ENCODE measurements at regions not wholly inside any gene's neighbourhood (a gene's known extent, or its start where the extent isn't known, plus 50 kb on each side); places are given as distances from the start of the nearest gene placed in this dataset.

GRCh38 chr18:51867767-51868166 is 472.2 kb upstream of the DCC start:
- ChIA-PET POLR2A (no interaction called here), CTCF (no interaction called here)
- TF ChIP-seq FOXM1 (IDR thresholded peaks at IDR 0.05; ENCODE audit: borderline replicate concordance) (no peak), CTBP1 (IDR thresholded peaks at IDR 0.05; ENCODE audit: borderline replicate concordance) (no peak), SUZ12 (IDR thresholded peaks at IDR 0.05) (no peak), ZNF384 (IDR thresholded peaks at IDR 0.05) (no peak), BHLHE40 (IDR thresholded peaks at IDR 0.05; ENCODE audit: borderline replicate concordance) (no peak), PKNOX1 (IDR thresholded peaks at IDR 0.05) (no peak), FOXK2 (IDR thresholded peaks at IDR 0.05) (no peak), HDGF (IDR thresholded peaks at IDR 0.05; ENCODE audit: borderline replicate concordance) (no peak), ARNT (IDR thresholded peaks at IDR 0.05) (no peak), L3MBTL2 (conservative IDR thresholded peaks at IDR 0.05) (no peak), SP1 (IDR thresholded peaks at IDR 0.05) (no peak), NFRKB (IDR thresholded peaks at IDR 0.05) (no peak), ELF4 (IDR thresholded peaks at IDR 0.05) (no peak), TARDBP (IDR thresholded peaks at IDR 0.05) (no peak), FOXA1 (IDR thresholded peaks at IDR 0.05) (no peak), LEF1 (IDR thresholded peaks at IDR 0.05; ENCODE audit: borderline replicate concordance) (no peak)
- no peak for DNase-seq (ENCODE audit: extremely low spot score)

- no peak for DNase-seq (ENCODE audit: extremely low spot score)
- ChIA-PET POLR2A (no interaction called here), CTCF (interaction anchor here (0.7 kb wide), 1 partner anchor 69 kb away, joined by 3 read pairs; no protein-coding TSS in a partner anchor)
These were observed 461.3 kb upstream of the DCC start for GRCh38 chr18:51878724-51879123.

GRCh38 chr18:51879329-51879728 is 460.7 kb upstream of the DCC start:
- no peak for TF ChIP-seq PKNOX1 (IDR thresholded peaks at IDR 0.05)
- CTCF ChIA-PET = interaction anchor here (0.7 kb wide), 1 partner anchor 69 kb away, joined by 3 read pairs; no protein-coding TSS in a partner anchor
- no peak for DNase-seq (ENCODE audit: extremely low spot score)
- POLR2A ChIA-PET = no interaction called here

More at GRCh38 chr18:51878724-51879123, 461.3 kb upstream of the DCC start:
- no peak for TF ChIP-seq CTBP1 (IDR thresholded peaks at IDR 0.05; ENCODE audit: borderline replicate concordance)
- no peak for TF ChIP-seq SP1 (IDR thresholded peaks at IDR 0.05)
- TF ChIP-seq LEF1 (IDR thresholded peaks at IDR 0.05; ENCODE audit: borderline replicate concordance) = no peak
- TF ChIP-seq BHLHE40 (IDR thresholded peaks at IDR 0.05; ENCODE audit: borderline replicate concordance) = no peak
- TF ChIP-seq ZNF384 (IDR thresholded peaks at IDR 0.05) = no peak
- TF ChIP-seq ELF4 (IDR thresholded peaks at IDR 0.05) = no peak
- TF ChIP-seq NFRKB (IDR thresholded peaks at IDR 0.05) = no peak
- TF ChIP-seq FOXM1 (IDR thresholded peaks at IDR 0.05; ENCODE audit: borderline replicate concordance) = no peak
- TF ChIP-seq TARDBP (IDR thresholded peaks at IDR 0.05) = no peak
- no peak for TF ChIP-seq ARNT (IDR thresholded peaks at IDR 0.05)
- no peak for TF ChIP-seq SUZ12 (IDR thresholded peaks at IDR 0.05)
- TF ChIP-seq PKNOX1 (IDR thresholded peaks at IDR 0.05) = no peak
- no peak for TF ChIP-seq FOXA1 (IDR thresholded peaks at IDR 0.05)

GRCh38 chr18:51881394-51881793 is 458.6 kb upstream of the DCC start:
- no peak for DNase-seq (ENCODE audit: extremely low spot score)
- TF ChIP-seq FOXA1 (IDR thresholded peaks at IDR 0.05) = no peak
- TF ChIP-seq NFRKB (IDR thresholded peaks at IDR 0.05) = no peak
- TF ChIP-seq HDGF (IDR thresholded peaks at IDR 0.05; ENCODE audit: borderline replicate concordance) = no peak
- TF ChIP-seq SP1 (IDR thresholded peaks at IDR 0.05) = no peak
- TF ChIP-seq ARNT (IDR thresholded peaks at IDR 0.05) = no peak
- no peak for TF ChIP-seq ELF4 (IDR thresholded peaks at IDR 0.05)
- no peak for TF ChIP-seq TARDBP (IDR thresholded peaks at IDR 0.05)
- TF ChIP-seq ZNF384 (IDR thresholded peaks at IDR 0.05) = no peak
- no peak for TF ChIP-seq L3MBTL2 (conservative IDR thresholded peaks at IDR 0.05)
- no peak for TF ChIP-seq LEF1 (IDR thresholded peaks at IDR 0.05; ENCODE audit: borderline replicate concordance)
- TF ChIP-seq SUZ12 (IDR thresholded peaks at IDR 0.05) = no peak
- TF ChIP-seq FOXM1 (IDR thresholded peaks at IDR 0.05; ENCODE audit: borderline replicate concordance) = no peak
- TF ChIP-seq FOXK2 (IDR thresholded peaks at IDR 0.05) = no peak
- TF ChIP-seq BHLHE40 (IDR thresholded peaks at IDR 0.05; ENCODE audit: borderline replicate concordance) = no peak
- no peak for TF ChIP-seq PKNOX1 (IDR thresholded peaks at IDR 0.05)
- TF ChIP-seq CTBP1 (IDR thresholded peaks at IDR 0.05; ENCODE audit: borderline replicate concordance) = no peak
- ChIA-PET POLR2A (no interaction called here), CTCF (no interaction called here)

GRCh38 chr18:51884039-51884438 is 456.0 kb upstream of the DCC start:
- DNase-seq (ENCODE audit: extremely low spot score) = no peak
- TF ChIP-seq LEF1 (IDR thresholded peaks at IDR 0.05; ENCODE audit: borderline replicate concordance) (no peak), BHLHE40 (IDR thresholded peaks at IDR 0.05; ENCODE audit: borderline replicate concordance) (no peak), CTBP1 (IDR thresholded peaks at IDR 0.05; ENCODE audit: borderline replicate concordance) (no peak), L3MBTL2 (conservative IDR thresholded peaks at IDR 0.05) (no peak), HDGF (IDR thresholded peaks at IDR 0.05; ENCODE audit: borderline replicate concordance) (no peak), PKNOX1 (IDR thresholded peaks at IDR 0.05) (no peak), FOXK2 (IDR thresholded peaks at IDR 0.05) (no peak), SP1 (IDR thresholded peaks at IDR 0.05) (no peak), ELF4 (IDR thresholded peaks at IDR 0.05) (no peak), TARDBP (IDR thresholded peaks at IDR 0.05) (no peak), ARNT (IDR thresholded peaks at IDR 0.05) (no peak), FOXM1 (IDR thresholded peaks at IDR 0.05; ENCODE audit: borderline replicate concordance) (no peak), ZNF384 (IDR thresholded peaks at IDR 0.05) (no peak), SUZ12 (IDR thresholded peaks at IDR 0.05) (no peak), NFRKB (IDR thresholded peaks at IDR 0.05) (no peak), FOXA1 (IDR thresholded peaks at IDR 0.05) (no peak)
- ChIA-PET POLR2A (no interaction called here), CTCF (no interaction called here)
